Loucy (cell line): ENCODE measurements at regions not wholly inside any gene's neighbourhood (a gene's known extent, or its start where the extent isn't known, plus 50 kb on each side); places are given as distances from the start of the nearest gene placed in this dataset.
"Not testable (repeated sequence)": the region's sequence is repeated elsewhere in the genome, so short reads cannot be mapped to it uniquely, and the experiment has no call there.

Experiments used
- EZH2phosphoT487 ChIP-seq: fragments of 200-600 bp; IDR thresholded peaks from 2 replicates; pipeline ENCODE4 v1.6.1; 2018; ENCODE audit warnings: antibody characterized with exemption, mild to moderate bottlenecking, moderate library complexity, borderline replicate concordance
- TF ChIP-seq, protein P1 (sequence below): fragments of 200-600 bp; sonication (generic); conservative IDR thresholded peaks from 2 replicates; pipeline ENCODE4 v1.5.1; 2014; ENCODE audit warnings: mild to moderate bottlenecking, antibody characterized with exemption, low read length

GRCh38 chr9:41026912-41027676 lies 101.4 kb downstream of the FOXD4L6 start:
- TF ChIP-seq, protein P1, sequence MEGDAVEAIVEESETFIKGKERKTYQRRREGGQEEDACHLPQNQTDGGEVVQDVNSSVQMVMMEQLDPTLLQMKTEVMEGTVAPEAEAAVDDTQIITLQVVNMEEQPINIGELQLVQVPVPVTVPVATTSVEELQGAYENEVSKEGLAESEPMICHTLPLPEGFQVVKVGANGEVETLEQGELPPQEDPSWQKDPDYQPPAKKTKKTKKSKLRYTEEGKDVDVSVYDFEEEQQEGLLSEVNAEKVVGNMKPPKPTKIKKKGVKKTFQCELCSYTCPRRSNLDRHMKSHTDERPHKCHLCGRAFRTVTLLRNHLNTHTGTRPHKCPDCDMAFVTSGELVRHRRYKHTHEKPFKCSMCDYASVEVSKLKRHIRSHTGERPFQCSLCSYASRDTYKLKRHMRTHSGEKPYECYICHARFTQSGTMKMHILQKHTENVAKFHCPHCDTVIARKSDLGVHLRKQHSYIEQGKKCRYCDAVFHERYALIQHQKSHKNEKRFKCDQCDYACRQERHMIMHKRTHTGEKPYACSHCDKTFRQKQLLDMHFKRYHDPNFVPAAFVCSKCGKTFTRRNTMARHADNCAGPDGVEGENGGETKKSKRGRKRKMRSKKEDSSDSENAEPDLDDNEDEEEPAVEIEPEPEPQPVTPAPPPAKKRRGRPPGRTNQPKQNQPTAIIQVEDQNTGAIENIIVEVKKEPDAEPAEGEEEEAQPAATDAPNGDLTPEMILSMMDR, result not testable (repeated sequence)
- TF ChIP-seq EZH2phosphoT487, result not testable (repeated sequence)
